ENCODE measurements at regions not wholly inside any gene's neighbourhood (a gene's known extent, or its start where the extent isn't known, plus 50 kb on each side); places are given as distances from the start of the nearest gene placed in this dataset.

DNA sequence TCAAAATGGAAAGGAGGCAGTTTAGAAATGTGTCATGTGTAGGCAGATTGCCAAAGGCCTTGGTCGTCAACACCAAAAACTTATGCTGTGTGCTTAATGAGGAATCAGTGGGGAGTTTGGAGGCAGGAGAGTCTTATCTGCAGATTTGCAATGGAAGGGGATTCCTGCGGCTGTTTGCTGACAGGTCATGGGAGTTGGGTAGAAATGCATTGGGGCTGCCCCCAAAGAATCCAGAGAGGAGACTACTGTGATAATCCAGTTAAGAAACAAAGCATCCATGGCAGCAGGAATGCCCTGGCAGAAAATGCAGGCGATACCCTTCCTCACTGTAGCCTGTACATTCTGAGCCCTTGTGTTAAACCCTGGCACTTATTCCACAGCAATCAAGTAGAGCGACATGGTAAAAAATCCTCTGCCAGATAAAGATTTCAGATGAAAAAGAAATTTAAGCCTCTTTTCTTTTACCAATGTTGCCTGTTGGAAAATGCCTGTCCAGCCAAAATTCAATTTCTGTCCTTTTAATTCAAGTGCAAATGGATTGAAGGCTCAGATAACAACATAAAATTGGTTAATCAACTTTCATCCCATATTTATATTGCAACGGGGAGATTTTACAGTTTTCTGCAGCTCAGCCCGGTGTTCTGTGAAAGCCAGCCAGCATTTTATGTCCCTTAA is 491.0 kb upstream of the CDH5 start:
- Histone ChIP-seq H2AFZ (ENCODE audit: insufficient read depth, low read depth, low read length, poor library complexity, severe bottlenecking) (no peak overlapping the region), H3K4me1 (ENCODE audit: control insufficient read depth in 2 of 2, insufficient read depth in 2 of 2, low read length in 2 of 2) (no peaks in the 10 kb centered on the region), H3K27me3 (replicated peaks in 1 of 4; ENCODE audit: control extremely low read depth in 1 of 4, control insufficient read depth in 3 of 4, insufficient read depth in 4 of 4, low read length in 3 of 4) (no peaks in the 10 kb centered on the region), H3K79me2 (ENCODE audit: control insufficient read depth, insufficient read depth, low read length) (no peaks in the 10 kb centered on the region), H3K9ac (ENCODE audit: low read length) (no peak overlapping the region), H3K9me3 (ENCODE audit: control extremely low read depth in 1 of 3, control insufficient read depth in 2 of 3, insufficient read depth in 1 of 3, low read length in 2 of 3) (peaks cover 0 to 2% (median 0%) of the 10 kb centered on the region in 3 donors), H3K4me3 (ENCODE audit: control extremely low read depth in 1 of 5, extremely low read depth in 1 of 5, insufficient read depth in 1 of 5, low read depth in 2 of 5, low read length in 4 of 5) (no peak overlapping the region), H3K4me2 (replicated peaks; ENCODE audit: low read depth, low read length, poor library complexity, severe bottlenecking) (no peak overlapping the region), H3K36me3 (replicated peaks in 1 of 2; ENCODE audit: control extremely low read depth in 1 of 2, control insufficient read depth in 1 of 2, extremely low read depth in 1 of 2, insufficient read depth in 2 of 2, low read length in 1 of 2) (no peaks in the 10 kb centered on the region), H3K27ac (ENCODE audit: low read length in 2 of 2) (no peak overlapping the region), H4K20me1 (ENCODE audit: control insufficient read depth, insufficient read depth, low read length, poor library complexity, severe bottlenecking) (no peaks in the 10 kb centered on the region)
- CTCF ChIA-PET = no interaction called here
- no peak for ATAC-seq (ENCODE audit: low read depth)
- POLR2A ChIA-PET = no interaction called here
- no peaks in the 10 kb centered on the region for H3K9me3 Mint-ChIP-seq (ENCODE audit: insufficient read depth)
- 92% methylated on average over 5 of the region's 6 CpGs for WGBS (ENCODE audit: insufficient coverage)
- TF ChIP-seq, protein P1, sequence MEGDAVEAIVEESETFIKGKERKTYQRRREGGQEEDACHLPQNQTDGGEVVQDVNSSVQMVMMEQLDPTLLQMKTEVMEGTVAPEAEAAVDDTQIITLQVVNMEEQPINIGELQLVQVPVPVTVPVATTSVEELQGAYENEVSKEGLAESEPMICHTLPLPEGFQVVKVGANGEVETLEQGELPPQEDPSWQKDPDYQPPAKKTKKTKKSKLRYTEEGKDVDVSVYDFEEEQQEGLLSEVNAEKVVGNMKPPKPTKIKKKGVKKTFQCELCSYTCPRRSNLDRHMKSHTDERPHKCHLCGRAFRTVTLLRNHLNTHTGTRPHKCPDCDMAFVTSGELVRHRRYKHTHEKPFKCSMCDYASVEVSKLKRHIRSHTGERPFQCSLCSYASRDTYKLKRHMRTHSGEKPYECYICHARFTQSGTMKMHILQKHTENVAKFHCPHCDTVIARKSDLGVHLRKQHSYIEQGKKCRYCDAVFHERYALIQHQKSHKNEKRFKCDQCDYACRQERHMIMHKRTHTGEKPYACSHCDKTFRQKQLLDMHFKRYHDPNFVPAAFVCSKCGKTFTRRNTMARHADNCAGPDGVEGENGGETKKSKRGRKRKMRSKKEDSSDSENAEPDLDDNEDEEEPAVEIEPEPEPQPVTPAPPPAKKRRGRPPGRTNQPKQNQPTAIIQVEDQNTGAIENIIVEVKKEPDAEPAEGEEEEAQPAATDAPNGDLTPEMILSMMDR (IDR thresholded peaks at IDR 0.05) = no peak
- no peak for TF ChIP-seq EZH2 (IDR thresholded peaks at IDR 0.05; ENCODE audit: borderline replicate concordance, insufficient read depth, low read depth, low read length, poor library complexity, severe bottlenecking)
- no peaks in the 10 kb centered on the region for H3K27me3 Mint-ChIP-seq
- intact Hi-C loops (cut with micrococcal nuclease) = no loop called here
- no peak overlapping the region for H3K27ac Mint-ChIP-seq
- no peaks in the 10 kb centered on the region for H3K4me1 Mint-ChIP-seq
- H3K4me3 Mint-ChIP-seq = no peak overlapping the region
- no peak for DNase-seq

DNA sequence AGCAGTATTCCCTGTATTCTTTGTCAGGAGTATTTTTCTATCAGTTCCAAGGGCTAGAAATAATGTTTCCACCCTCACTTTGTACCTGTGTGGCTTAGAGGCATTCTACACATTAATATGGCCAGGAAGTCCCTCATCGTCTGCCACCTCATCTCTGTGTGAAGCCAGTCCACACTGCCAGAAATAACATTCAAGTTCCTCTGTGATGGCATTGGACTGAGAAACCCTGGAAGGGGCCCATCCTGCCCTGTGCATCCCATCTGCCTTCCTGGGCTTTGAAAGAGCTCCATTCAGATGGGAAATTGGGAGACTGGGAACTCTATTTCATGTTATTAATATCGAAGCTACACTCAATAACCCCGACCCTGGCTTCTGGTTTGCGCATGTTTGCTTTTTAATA is 497.2 kb upstream of the CDH5 start:
- DNase-seq (no peak), ATAC-seq (ENCODE audit: low read depth) (no peak)
- TF ChIP-seq, protein P1 (IDR thresholded peaks at IDR 0.05) = no peak
- TF ChIP-seq EZH2 (IDR thresholded peaks at IDR 0.05; ENCODE audit: borderline replicate concordance, insufficient read depth, low read depth, low read length, poor library complexity, severe bottlenecking) = no peak
- H3K79me2 ChIP-seq (ENCODE audit: control insufficient read depth, insufficient read depth, low read length) = no peaks in the 10 kb centered on the region
- no peaks in the 10 kb centered on the region for H4K20me1 ChIP-seq (ENCODE audit: control insufficient read depth, insufficient read depth, low read length, poor library complexity, severe bottlenecking)
- no peak overlapping the region for H2AFZ ChIP-seq (ENCODE audit: insufficient read depth, low read depth, low read length, poor library complexity, severe bottlenecking)
- no peaks in the 10 kb centered on the region for H3K27me3 ChIP-seq (replicated peaks in 1 of 4; ENCODE audit: control extremely low read depth in 1 of 4, control insufficient read depth in 3 of 4, insufficient read depth in 4 of 4, low read length in 3 of 4)
- no peak overlapping the region for H3K4me3 ChIP-seq (ENCODE audit: control extremely low read depth in 1 of 5, extremely low read depth in 1 of 5, insufficient read depth in 1 of 5, low read depth in 2 of 5, low read length in 4 of 5)
- H3K4me3 Mint-ChIP-seq = no peak overlapping the region
- peaks cover 2% of the 10 kb centered on the region for H3K9me3 Mint-ChIP-seq (ENCODE audit: insufficient read depth)
- no peaks in the 10 kb centered on the region for H3K27me3 Mint-ChIP-seq
- ChIA-PET POLR2A (no interaction called here), CTCF (no interaction called here)
- peaks cover 0 to 4% (median 3%) of the 10 kb centered on the region in 3 donors for H3K9me3 ChIP-seq (ENCODE audit: control extremely low read depth in 1 of 3, control insufficient read depth in 2 of 3, insufficient read depth in 1 of 3, low read length in 2 of 3)
- WGBS (ENCODE audit: insufficient coverage) = no CpG with 5 or more reads among the region's 4 CpGs
- H3K36me3 ChIP-seq (replicated peaks in 1 of 2; ENCODE audit: control extremely low read depth in 1 of 2, control insufficient read depth in 1 of 2, extremely low read depth in 1 of 2, insufficient read depth in 2 of 2, low read length in 1 of 2) = no peaks in the 10 kb centered on the region
- no peak overlapping the region for H3K9ac ChIP-seq (ENCODE audit: low read length)
- H3K4me1 Mint-ChIP-seq = no peaks in the 10 kb centered on the region
- H3K27ac ChIP-seq (ENCODE audit: low read length in 2 of 2) = no peak overlapping the region
- no peak overlapping the region for H3K4me2 ChIP-seq (replicated peaks; ENCODE audit: low read depth, low read length, poor library complexity, severe bottlenecking)
- no peak overlapping the region for H3K27ac Mint-ChIP-seq
- intact Hi-C loops (cut with micrococcal nuclease) = no loop called here
- no peaks in the 10 kb centered on the region for H3K4me1 ChIP-seq (ENCODE audit: control insufficient read depth in 2 of 2, insufficient read depth in 2 of 2, low read length in 2 of 2)
